ENCODE measurements at regions not wholly inside any gene's neighbourhood (a gene's known extent, or its start where the extent isn't known, plus 50 kb on each side); places are given as distances from the start of the nearest gene placed in this dataset.
A peak's percentile ranks its signal among the peaks of the same experiment; 100 is the strongest.
"Not testable (repeated sequence)": the region's sequence is repeated elsewhere in the genome, so short reads cannot be mapped to it uniquely, and the experiment has no call there.

- WGBS (ENCODE audit: low lambda C conversion rate) = 2% methylated on average over 2 of the region's 2 CpGs
- H3K4me2 ChIP-seq; DNase-seq; CTCF ChIA-PET; H3K27ac ChIP-seq (ENCODE audit: low read depth in 2 of 2, low read length in 1 of 2); H3K79me2 ChIP-seq (ENCODE audit: insufficient read depth); POLR2A ChIA-PET; H4K20me1 ChIP-seq (ENCODE audit: insufficient read depth); H2AFZ ChIP-seq (ENCODE audit: low read depth); H3K27me3 ChIP-seq (ENCODE audit: insufficient read depth); H3K4me1 ChIP-seq (ENCODE audit: control insufficient read depth in 1 of 2, insufficient read depth in 2 of 2, low read depth in 1 of 2, low read length in 1 of 2); H3K36me3 ChIP-seq (replicated peaks in 1 of 2; ENCODE audit: control insufficient read depth in 1 of 2, insufficient read depth in 2 of 2, low read length in 1 of 2); H3K9me3 ChIP-seq; H3K9me2 ChIP-seq; H3K9ac ChIP-seq; H3F3A ChIP-seq (replicated peaks; ENCODE audit: insufficient read depth); H3K4me3 ChIP-seq (ENCODE audit: low read depth in 2 of 2, low read length in 1 of 2): not testable (repeated sequence)
- TF ChIP-seq RAD21 (IDR thresholded peaks at IDR 0.05; ENCODE audit: low read length) = peak; percentile 49
- TF ChIP-seq, protein P1, sequence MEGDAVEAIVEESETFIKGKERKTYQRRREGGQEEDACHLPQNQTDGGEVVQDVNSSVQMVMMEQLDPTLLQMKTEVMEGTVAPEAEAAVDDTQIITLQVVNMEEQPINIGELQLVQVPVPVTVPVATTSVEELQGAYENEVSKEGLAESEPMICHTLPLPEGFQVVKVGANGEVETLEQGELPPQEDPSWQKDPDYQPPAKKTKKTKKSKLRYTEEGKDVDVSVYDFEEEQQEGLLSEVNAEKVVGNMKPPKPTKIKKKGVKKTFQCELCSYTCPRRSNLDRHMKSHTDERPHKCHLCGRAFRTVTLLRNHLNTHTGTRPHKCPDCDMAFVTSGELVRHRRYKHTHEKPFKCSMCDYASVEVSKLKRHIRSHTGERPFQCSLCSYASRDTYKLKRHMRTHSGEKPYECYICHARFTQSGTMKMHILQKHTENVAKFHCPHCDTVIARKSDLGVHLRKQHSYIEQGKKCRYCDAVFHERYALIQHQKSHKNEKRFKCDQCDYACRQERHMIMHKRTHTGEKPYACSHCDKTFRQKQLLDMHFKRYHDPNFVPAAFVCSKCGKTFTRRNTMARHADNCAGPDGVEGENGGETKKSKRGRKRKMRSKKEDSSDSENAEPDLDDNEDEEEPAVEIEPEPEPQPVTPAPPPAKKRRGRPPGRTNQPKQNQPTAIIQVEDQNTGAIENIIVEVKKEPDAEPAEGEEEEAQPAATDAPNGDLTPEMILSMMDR (IDR thresholded peaks at IDR 0.05) = peak; percentile 57
- peak; percentile 6; the same call in 1 of the 2 replicates for TF ChIP-seq SMC3 (IDR thresholded peaks at IDR 0.05; ENCODE audit: low read depth, low read length)
Observed at GRCh38 chr22:16146916-16147315, 445.7 kb downstream of the CCT8L2 start.

GRCh38 chr22:16177287-16177686, 415.3 kb downstream of the CCT8L2 start:
- not testable (repeated sequence) for H3K27me3 ChIP-seq (ENCODE audit: insufficient read depth)

GRCh38 chr22:16183864-16184263, 408.7 kb downstream of the CCT8L2 start:
- H3K27me3 ChIP-seq (ENCODE audit: insufficient read depth) = not testable (repeated sequence)

More at GRCh38 chr22:16177287-16177686, 415.3 kb downstream of the CCT8L2 start:
- H3K9ac ChIP-seq; H3K79me2 ChIP-seq (ENCODE audit: insufficient read depth); H3K9me3 ChIP-seq; H4K20me1 ChIP-seq (ENCODE audit: insufficient read depth); H3K4me2 ChIP-seq; H3K4me3 ChIP-seq (ENCODE audit: low read depth in 2 of 2, low read length in 1 of 2); H3K9me2 ChIP-seq; DNase-seq; POLR2A ChIA-PET; H2AFZ ChIP-seq (ENCODE audit: low read depth); H3K4me1 ChIP-seq (ENCODE audit: control insufficient read depth in 1 of 2, insufficient read depth in 2 of 2, low read depth in 1 of 2, low read length in 1 of 2); H3K27ac ChIP-seq (ENCODE audit: low read depth in 2 of 2, low read length in 1 of 2); CTCF ChIA-PET; H3K36me3 ChIP-seq (replicated peaks in 1 of 2; ENCODE audit: control insufficient read depth in 1 of 2, insufficient read depth in 2 of 2, low read length in 1 of 2); H3F3A ChIP-seq (replicated peaks; ENCODE audit: insufficient read depth): not testable (repeated sequence)
- 6% methylated on average over 2 of the region's 2 CpGs for WGBS (ENCODE audit: low lambda C conversion rate)

More at GRCh38 chr22:16183864-16184263, 408.7 kb downstream of the CCT8L2 start:
- H3F3A ChIP-seq (replicated peaks; ENCODE audit: insufficient read depth); H3K27ac ChIP-seq (ENCODE audit: low read depth in 2 of 2, low read length in 1 of 2); H3K36me3 ChIP-seq (replicated peaks in 1 of 2; ENCODE audit: control insufficient read depth in 1 of 2, insufficient read depth in 2 of 2, low read length in 1 of 2); H3K9ac ChIP-seq; H3K4me1 ChIP-seq (ENCODE audit: control insufficient read depth in 1 of 2, insufficient read depth in 2 of 2, low read depth in 1 of 2, low read length in 1 of 2); H3K79me2 ChIP-seq (ENCODE audit: insufficient read depth); H3K9me3 ChIP-seq; H3K4me2 ChIP-seq; H4K20me1 ChIP-seq (ENCODE audit: insufficient read depth); DNase-seq; CTCF ChIA-PET; POLR2A ChIA-PET; H2AFZ ChIP-seq (ENCODE audit: low read depth); H3K4me3 ChIP-seq (ENCODE audit: low read depth in 2 of 2, low read length in 1 of 2); H3K9me2 ChIP-seq: not testable (repeated sequence)
- 6% methylated on average over 9 of the region's 21 CpGs for WGBS (ENCODE audit: low lambda C conversion rate)

Small RNA genes lying in the stretch of these regions (small RNA-seq; reads per million reads assigned to genes)
- 0 reads per million in 7 experiments for gene RF00026
